CD4-positive, alpha-beta T cell treated with Interleukin-1 beta for 1 hour (primary cell): ENCODE measurements at regions not wholly inside any gene's neighbourhood (a gene's known extent, or its start where the extent isn't known, plus 50 kb on each side); places are given as distances from the start of the nearest gene placed in this dataset.
"Not testable (repeated sequence)": the region's sequence is repeated elsewhere in the genome, so short reads cannot be mapped to it uniquely, and the experiment has no call there.

Experiments
- DNase-seq, 2 donors: peaks; one replicate each; pipeline ENCODE4 v3.0.0-alpha.2; 2020 to 2022

DNA sequence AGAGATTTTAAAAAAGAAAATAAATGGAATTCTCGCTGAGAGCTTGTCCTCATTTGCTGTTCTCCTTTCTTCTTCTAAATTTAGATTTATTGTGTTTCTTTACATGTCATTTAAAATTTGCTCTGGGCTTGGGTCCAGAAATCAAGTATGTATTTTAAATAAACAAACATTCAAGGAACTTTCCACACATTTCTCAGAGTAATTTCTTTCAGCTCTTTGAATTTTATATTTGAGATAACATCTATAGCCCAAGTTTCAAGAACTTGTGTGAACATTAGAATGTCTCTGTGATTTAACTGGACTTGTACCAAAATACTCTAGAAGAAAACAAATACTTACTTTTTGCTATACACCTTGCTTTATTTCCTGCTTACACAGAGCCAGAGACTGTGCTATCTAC is 192.3 kb downstream of the TMEM200A start:
- DNase-seq: no peak

- DNase-seq: no peak
Measured at GRCh38 chr6:130559166-130559565, 193.3 kb downstream of the TMEM200A start.

DNA sequence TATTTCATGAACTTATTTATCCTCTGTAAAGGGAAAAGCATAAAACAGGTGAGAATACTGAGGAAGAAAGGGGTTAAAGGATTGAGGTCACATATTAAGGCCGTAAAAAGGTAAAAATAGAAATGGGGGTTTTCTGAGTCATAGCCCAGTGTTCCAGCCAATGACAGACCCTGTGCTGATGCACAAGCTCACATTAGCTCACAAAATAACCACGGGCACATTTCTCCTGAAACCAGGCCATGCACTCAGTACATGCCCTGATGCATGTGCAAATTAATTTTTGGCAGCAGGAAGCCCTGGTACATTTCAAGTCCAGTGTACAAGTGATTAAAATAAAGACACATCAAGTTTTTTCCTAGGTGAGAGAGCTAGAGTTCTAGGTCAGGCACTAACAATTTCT is 194.4 kb downstream of the TMEM200A start:
- DNase-seq: no peak

DNA sequence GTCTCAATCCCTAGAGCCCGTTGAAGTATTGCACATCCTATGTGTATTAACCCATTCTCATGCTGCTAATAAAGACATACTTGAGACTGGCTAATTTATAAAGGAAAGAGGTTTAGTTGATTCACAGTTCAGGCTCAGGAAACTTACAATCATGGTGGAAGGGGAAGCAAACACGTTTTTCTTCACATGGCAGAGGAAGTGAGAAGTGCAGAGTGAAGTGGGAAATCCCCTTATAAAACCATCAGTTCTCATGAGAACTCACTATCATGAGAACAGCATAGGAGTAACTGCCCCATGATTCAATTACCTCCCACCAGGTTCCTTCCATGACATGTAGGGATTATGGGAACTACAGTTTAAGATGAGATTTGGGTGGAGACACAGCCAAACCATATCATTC is 195.3 kb downstream of the TMEM200A start:
- DNase-seq: not testable (repeated sequence)

- no peak for DNase-seq
Measured at GRCh38 chr6:130565696-130566095, 199.9 kb downstream of the TMEM200A start.

- no peak for DNase-seq
Measured at GRCh38 chr6:130574146-130574545, 208.3 kb downstream of the TMEM200A start.

DNA sequence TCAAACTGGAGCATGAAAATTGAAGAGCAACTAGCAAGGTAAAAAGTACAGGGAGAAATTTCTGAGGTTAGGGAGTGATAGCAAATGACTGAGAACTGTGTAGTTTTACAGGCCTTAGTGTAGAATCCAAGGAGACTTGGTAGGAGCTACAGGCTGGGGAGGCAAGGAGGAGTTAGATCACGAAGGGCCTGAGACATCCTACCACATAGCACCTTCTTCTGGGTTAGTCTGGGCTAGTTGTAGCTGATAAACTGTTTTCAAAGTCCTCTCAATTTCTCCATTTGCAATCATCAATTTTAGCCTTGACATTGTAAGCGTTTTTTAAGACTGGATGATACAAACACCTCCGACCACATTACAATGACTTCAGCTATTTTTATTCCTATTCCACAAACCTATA is 209.7 kb downstream of the TMEM200A start:
- DNase-seq: no peak

GRCh38 chr6:130575971-130576370 is 210.2 kb downstream of the TMEM200A start:
- DNase-seq: peak; percentile 42 to 69

GRCh38 chr6:130577178-130577919 is 211.5 kb downstream of the TMEM200A start:
- peak in 1 of 2 donors; percentile 32 for DNase-seq

- DNase-seq: no peak
Measured at GRCh38 chr6:130578713-130579112, 212.9 kb downstream of the TMEM200A start.

- no peak for DNase-seq
Measured at GRCh38 chr6:130583268-130583667, 217.5 kb downstream of the TMEM200A start.

- DNase-seq: no peak
Measured at GRCh38 chr6:130585587-130585986, 219.8 kb downstream of the TMEM200A start.

GRCh38 chr6:130587778-130588520 is 222.1 kb downstream of the TMEM200A start:
- no peak for DNase-seq

DNA sequence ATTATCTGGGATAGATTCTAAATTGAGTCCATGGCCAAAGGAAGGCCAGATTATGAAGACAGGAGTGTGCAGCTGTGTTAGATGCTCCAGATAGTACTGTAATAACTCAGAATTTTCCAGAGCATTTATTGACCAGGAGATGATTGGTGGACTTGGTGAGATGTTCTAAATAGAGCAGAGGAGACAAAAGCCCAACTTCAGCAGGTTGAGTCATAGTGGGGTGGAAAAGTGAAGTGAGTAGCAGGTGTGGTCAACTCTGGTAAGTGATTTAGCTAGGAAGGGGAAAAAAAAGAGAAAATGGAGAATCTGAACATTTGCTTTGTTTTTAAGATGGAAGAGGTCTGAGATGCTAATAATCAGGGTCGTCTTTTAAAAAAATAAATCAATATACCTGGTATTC is 227.4 kb downstream of the TMEM200A start:
- no peak for DNase-seq

DNA sequence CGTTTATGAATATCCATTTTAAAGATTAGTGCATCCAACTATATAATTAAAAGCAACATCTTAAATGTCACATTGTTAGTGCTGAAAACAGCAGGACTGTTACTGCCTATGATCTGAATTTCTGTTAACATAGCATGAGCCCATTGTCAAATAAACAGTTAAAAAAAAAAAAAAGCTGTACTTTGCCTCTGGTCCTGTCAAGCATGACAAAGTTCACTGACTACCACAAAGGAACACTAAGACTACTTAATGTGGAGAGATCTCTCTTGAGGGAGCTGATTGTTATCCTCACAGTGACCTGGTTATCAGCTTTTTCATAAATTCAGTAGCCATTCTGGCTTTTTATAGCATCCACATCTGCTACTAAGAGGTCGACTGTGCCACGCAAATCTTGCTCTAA is 228.1 kb downstream of the TMEM200A start:
- DNase-seq: no peak

DNA sequence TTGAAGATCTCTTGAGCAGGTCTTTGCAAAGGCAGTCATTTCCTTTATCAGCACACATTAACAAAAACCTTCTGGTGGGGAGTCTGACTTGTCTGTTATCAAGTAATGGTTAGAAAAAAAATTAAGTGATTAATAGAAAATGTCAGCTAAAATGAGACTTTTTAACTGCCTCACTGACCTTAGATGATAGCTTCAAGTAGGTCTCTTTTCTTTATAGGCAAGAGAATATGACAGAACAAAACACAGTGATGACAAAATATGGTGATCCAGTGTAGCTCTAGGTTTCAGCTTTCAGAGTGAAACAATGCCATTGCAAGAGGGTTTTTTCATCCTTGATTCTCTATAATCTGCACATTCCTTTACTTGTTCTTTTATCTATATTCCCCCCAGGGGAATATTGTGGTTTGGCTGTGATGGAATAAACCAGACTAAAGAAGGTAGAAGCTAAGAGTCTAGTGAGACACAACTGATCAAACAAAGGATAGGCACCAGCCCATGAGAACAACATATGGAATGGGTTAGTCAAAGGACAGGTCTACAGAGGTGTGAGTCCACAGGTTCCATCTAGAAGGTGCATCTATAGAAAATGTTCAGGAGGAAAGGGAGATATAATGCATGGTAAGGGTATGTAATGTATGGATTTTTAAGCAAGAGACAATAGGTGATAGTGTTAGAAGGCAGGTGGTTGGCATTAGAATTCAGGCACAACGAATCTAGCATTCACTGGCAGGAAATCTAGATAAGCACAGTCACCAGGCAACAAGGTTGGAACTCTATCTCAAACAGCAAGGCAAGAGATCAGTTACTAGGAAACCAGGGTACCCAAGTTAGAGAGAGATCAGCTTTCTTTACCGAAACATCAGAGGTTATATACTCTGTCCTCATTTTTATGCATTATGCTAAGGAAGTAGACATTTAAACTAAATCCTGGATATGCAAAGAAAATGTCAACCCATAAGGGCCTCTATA is 228.9 kb upstream of the SMLR1 start:
- no peak for DNase-seq

DNA sequence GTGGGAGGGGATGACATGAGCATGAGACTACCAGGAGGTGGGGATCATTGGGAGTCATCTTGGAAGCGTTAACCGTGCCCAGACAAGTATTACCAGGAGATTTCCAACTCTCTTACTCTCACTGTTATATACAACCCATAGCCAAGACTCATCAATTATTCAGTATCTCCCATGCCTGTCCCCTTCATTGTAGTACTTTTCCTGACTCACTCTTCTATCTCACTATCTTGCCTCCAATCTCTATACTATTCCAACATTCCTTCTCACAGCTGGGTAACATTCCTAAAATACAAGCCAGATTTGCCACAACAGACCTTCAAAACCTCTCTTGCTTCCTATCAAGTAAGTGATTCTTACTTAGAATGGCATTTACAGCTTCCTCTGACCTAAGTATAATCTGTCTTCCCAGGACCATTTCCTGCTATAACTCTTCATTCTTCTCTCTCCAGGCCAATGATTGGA is 226.3 kb upstream of the SMLR1 start:
- no peak for DNase-seq

GRCh38 chr6:130602151-130602770 is 224.9 kb upstream of the SMLR1 start:
- no peak for DNase-seq

DNA sequence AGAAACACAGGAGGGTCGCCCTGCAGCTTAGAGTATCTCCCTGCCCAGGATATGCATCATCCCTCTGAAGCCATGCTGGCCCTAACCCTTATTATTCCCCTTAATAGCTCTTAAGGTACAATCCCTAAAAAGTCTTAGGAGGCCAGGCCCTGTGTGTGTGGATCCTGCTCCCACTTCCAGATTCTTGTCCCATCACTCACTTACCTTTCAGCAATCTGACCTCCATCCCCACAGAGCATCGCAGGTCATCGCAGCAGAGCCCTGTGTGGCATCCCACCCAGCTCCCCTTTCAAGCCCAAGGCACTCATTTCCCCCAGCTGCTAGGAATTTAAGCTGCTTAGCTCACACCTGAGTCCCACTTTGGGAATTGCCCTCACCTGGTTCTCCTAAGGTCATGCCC is 223.8 kb upstream of the SMLR1 start:
- no peak for DNase-seq

- DNase-seq: no peak
Measured at GRCh38 chr6:130604841-130605399, 222.3 kb upstream of the SMLR1 start.

GRCh38 chr6:130610303-130610702 is 216.9 kb upstream of the SMLR1 start:
- DNase-seq: no peak

- no peak for DNase-seq
Measured at GRCh38 chr6:130611366-130611765, 215.8 kb upstream of the SMLR1 start.
